ENCODE measurements at regions not wholly inside any gene's neighbourhood (a gene's known extent, or its start where the extent isn't known, plus 50 kb on each side); places are given as distances from the start of the nearest gene placed in this dataset.

- no peak for DNase-seq
Measured at GRCh38 chr4:129422277-129422676, 326.3 kb downstream of the C4orf33 start.

- no peak for DNase-seq
Measured at GRCh38 chr4:129428454-129428853, 332.5 kb downstream of the C4orf33 start.

- no peak for DNase-seq
Measured at GRCh38 chr4:129429581-129430320, 333.8 kb downstream of the C4orf33 start.

GRCh38 chr4:129437347-129437746, 341.4 kb downstream of the C4orf33 start:
- no peak for DNase-seq

GRCh38 chr4:129438456-129438981, 342.6 kb downstream of the C4orf33 start:
- DNase-seq = no peak

GRCh38 chr4:129446074-129446473, 350.1 kb downstream of the C4orf33 start:
- no peak for DNase-seq

GRCh38 chr4:129453524-129454200, 357.7 kb downstream of the C4orf33 start:
- no peak for DNase-seq

GRCh38 chr4:129455482-129455881, 359.5 kb downstream of the C4orf33 start:
- DNase-seq = peak; percentile 42

GRCh38 chr4:129468624-129469023, 372.7 kb downstream of the C4orf33 start:
- DNase-seq = no peak

GRCh38 chr4:129474698-129475097, 378.7 kb downstream of the C4orf33 start:
- no peak for DNase-seq

- DNase-seq = no peak
Measured at GRCh38 chr4:129481107-129481506, 385.2 kb downstream of the C4orf33 start.

GRCh38 chr4:129488427-129488826, 392.5 kb downstream of the C4orf33 start:
- no peak for DNase-seq

GRCh38 chr4:129490516-129490915, 394.6 kb downstream of the C4orf33 start:
- DNase-seq = no peak

GRCh38 chr4:129498626-129499025, 402.7 kb downstream of the C4orf33 start:
- no peak for DNase-seq

GRCh38 chr4:129514852-129515251, 418.9 kb downstream of the C4orf33 start:
- DNase-seq = no peak

- no peak for DNase-seq
Measured at GRCh38 chr4:129515356-129515755, 419.4 kb downstream of the C4orf33 start.

GRCh38 chr4:129526812-129527211, 430.9 kb downstream of the C4orf33 start:
- no peak for DNase-seq

GRCh38 chr4:129531253-129531652, 435.3 kb downstream of the C4orf33 start:
- no peak for DNase-seq

- no peak for DNase-seq
Measured at GRCh38 chr4:129532573-129532972, 436.6 kb downstream of the C4orf33 start.

GRCh38 chr4:129543299-129543698, 447.3 kb downstream of the C4orf33 start:
- DNase-seq = no peak

- DNase-seq = no peak
Measured at GRCh38 chr4:129545599-129546278, 449.8 kb downstream of the C4orf33 start.

GRCh38 chr4:129546531-129546930, 450.6 kb downstream of the C4orf33 start:
- DNase-seq = no peak

- DNase-seq = no peak
Measured at GRCh38 chr4:129550281-129550785, 454.4 kb downstream of the C4orf33 start.

- no peak for DNase-seq
Measured at GRCh38 chr4:129561280-129561679, 465.3 kb downstream of the C4orf33 start.
